ENCODE measurements at regions not wholly inside any gene's neighbourhood (a gene's known extent, or its start where the extent isn't known, plus 50 kb on each side); places are given as distances from the start of the nearest gene placed in this dataset.

DNA sequence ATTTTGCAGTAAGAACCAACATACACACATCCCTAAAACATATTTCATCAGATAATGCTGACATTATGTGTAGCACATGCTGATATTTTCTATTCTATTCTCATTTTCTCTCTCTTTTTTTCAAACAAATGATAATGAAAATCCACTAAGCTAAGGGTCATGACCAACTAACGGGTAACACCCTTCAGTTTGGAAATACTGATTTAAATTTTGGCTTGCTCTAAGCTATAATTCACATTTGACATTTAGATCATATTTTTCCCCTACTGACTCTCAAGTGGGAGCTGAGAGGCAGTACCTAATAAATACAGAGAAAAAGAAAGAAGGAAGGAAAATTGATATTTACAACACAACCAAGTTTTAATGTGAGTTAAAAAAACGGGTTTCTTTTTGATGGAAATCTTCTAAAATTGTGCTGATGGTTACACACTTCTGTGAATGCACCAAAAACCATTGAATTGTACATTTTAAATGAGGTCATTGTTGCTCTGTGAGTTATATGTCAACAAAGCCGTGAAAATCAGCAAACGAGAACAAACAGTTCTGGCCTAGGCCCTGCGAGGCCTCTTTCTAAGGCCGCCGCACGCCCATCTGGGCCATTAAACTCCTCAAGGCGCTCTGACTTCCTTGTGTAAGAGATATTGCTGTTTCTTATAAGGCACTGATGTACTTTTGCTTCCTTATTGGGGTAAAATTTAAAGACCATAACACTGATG, 124.2 kb downstream of the GALR1 start:
- TF ChIP-seq, protein P1, sequence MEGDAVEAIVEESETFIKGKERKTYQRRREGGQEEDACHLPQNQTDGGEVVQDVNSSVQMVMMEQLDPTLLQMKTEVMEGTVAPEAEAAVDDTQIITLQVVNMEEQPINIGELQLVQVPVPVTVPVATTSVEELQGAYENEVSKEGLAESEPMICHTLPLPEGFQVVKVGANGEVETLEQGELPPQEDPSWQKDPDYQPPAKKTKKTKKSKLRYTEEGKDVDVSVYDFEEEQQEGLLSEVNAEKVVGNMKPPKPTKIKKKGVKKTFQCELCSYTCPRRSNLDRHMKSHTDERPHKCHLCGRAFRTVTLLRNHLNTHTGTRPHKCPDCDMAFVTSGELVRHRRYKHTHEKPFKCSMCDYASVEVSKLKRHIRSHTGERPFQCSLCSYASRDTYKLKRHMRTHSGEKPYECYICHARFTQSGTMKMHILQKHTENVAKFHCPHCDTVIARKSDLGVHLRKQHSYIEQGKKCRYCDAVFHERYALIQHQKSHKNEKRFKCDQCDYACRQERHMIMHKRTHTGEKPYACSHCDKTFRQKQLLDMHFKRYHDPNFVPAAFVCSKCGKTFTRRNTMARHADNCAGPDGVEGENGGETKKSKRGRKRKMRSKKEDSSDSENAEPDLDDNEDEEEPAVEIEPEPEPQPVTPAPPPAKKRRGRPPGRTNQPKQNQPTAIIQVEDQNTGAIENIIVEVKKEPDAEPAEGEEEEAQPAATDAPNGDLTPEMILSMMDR (conservative IDR thresholded peaks at IDR 0.05; ENCODE audit: low read length) = no peak
- no peak overlapping the region for H3K4me3 ChIP-seq (ENCODE audit: low read length)
- no peak for DNase-seq (ENCODE audit: low read depth)

DNA sequence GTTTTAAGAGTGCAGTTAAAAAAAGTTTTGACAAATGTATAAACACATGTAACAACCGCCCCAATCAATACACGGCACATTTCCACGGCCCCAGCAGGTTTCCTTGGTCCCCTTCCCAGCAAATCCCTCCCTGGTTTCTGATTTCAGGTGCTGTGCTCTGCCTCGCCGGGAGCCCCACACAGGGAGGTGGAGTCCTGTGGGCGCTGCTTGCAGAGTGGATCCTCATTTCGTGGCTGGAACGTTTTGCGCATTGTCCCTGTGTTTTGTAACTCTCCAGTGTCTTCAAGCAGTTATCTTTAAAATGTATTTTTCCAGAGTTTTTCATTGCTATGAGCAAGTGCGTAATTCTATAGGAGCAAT, 124.8 kb downstream of the GALR1 start:
- H3K4me3 ChIP-seq (ENCODE audit: low read length) = no peak overlapping the region
- TF ChIP-seq, protein P1 (conservative IDR thresholded peaks at IDR 0.05; ENCODE audit: low read length) = no peak
- no peak for DNase-seq (ENCODE audit: low read depth)

GRCh38 chr18:77376043-77376732, 126.5 kb downstream of the GALR1 start:
- TF ChIP-seq, protein P1 (conservative IDR thresholded peaks at IDR 0.05; ENCODE audit: low read length) = no peak
- no peak overlapping the region for H3K4me3 ChIP-seq (ENCODE audit: low read length)
- DNase-seq (ENCODE audit: low read depth) = no peak

DNA sequence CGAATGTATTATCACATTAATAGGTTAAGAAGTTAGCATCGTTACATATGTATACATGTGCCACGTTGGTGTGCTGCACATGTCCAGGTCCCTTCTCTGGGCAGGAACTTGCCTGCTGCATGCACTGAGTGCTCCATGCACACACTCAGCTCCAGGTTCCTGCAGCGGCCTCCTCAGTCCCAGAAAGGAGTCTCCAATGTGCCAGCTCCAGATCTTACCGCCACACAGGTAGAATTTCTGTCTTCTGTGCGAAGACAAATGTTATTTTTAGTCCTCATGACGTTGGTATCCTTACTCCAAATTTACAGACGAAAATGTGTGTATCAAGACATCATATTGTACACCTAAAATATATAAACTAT, 127.1 kb downstream of the GALR1 start:
- TF ChIP-seq, protein P1 (conservative IDR thresholded peaks at IDR 0.05; ENCODE audit: low read length) = no peak
- DNase-seq (ENCODE audit: low read depth) = no peak

GRCh38 chr18:77377813-77378212, 128.2 kb downstream of the GALR1 start:
- no peak overlapping the region for H3K4me3 ChIP-seq (ENCODE audit: low read length)
- no peak for DNase-seq (ENCODE audit: low read depth)
- TF ChIP-seq, protein P1 (conservative IDR thresholded peaks at IDR 0.05; ENCODE audit: low read length) = no peak

More for the DNA sequence above, 127.1 kb downstream of the GALR1 start:
- H3K4me3 ChIP-seq (ENCODE audit: low read length) = no peak overlapping the region

GRCh38 chr18:77379976-77380509, 130.4 kb downstream of the GALR1 start:
- H3K4me3 ChIP-seq (ENCODE audit: low read length) = no peak overlapping the region
- DNase-seq (ENCODE audit: low read depth) = no peak
- TF ChIP-seq, protein P1 (conservative IDR thresholded peaks at IDR 0.05; ENCODE audit: low read length) = no peak

DNA sequence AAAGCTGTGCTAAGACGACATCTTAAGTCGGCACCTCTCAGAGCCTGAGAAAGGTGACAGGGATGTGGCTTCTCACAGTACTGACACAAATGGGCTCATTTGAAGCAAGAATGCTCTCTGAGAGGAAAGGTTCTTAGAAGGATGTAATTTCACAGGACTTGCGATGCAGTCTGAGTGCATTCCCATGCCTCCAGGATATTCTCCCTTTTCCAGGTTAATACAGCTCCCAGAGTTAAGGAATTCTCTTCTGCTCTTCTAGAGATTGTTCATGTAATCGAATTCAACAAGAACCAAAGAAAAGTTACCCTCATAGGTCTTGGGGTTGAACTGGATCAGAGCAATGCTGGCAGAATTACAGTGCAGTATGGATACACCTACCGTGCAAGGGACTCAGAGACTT, 131.0 kb downstream of the GALR1 start:
- H3K4me3 ChIP-seq (ENCODE audit: low read length) = no peak overlapping the region
- TF ChIP-seq, protein P1 (conservative IDR thresholded peaks at IDR 0.05; ENCODE audit: low read length) = no peak
- no peak for DNase-seq (ENCODE audit: low read depth)

Data from AG10803 (cell line).